Fibroblast of lung (primary cell): ENCODE measurements at regions not wholly inside any gene's neighbourhood (a gene's known extent, or its start where the extent isn't known, plus 50 kb on each side); places are given as distances from the start of the nearest gene placed in this dataset.

Experiments used
- CTCF ChIP-seq, 2 donors: IDR thresholded peaks in 1 of 2; conservative IDR thresholded peaks in 1 of 2; 1 replicate in 1 of 2; 2 replicates in 1 of 2; pipeline ENCODE4 v1.5.1; 2011 to 2012; ENCODE audit warnings: low read length in 2 of 2, control low read depth in 1 of 2, inconsistent platforms in 1 of 2, low read depth in 1 of 2, mild to moderate bottlenecking in 1 of 2
- EZH2 ChIP-seq: IDR thresholded peaks from 2 replicates; pipeline ENCODE4 v1.5.1; 2012; ENCODE audit warnings: low read length, control low read depth, mild to moderate bottlenecking; ENCODE audit errors: missing control alignments

- TF ChIP-seq CTCF (conservative IDR thresholded peaks at IDR 0.05 in 1 of 2, IDR thresholded peaks at IDR 0.05 in 1 of 2; ENCODE audit: low read depth in 1 of 2, low read length in 2 of 2): no peak
- TF ChIP-seq EZH2: no peak
Observed at GRCh38 chr9:31023847-31024246, 1360.6 kb upstream of the ACO1 start.
